ENCODE measurements at regions not wholly inside any gene's neighbourhood (a gene's known extent, or its start where the extent isn't known, plus 50 kb on each side); places are given as distances from the start of the nearest gene placed in this dataset.
"Not testable (repeated sequence)": the region's sequence is repeated elsewhere in the genome, so short reads cannot be mapped to it uniquely, and the experiment has no call there.

GRCh38 chr6:19394687-19395086 is 442.5 kb upstream of the ID4 start:
- peak; percentile 45 for DNase-seq (ENCODE audit: low read depth)

- DNase-seq (ENCODE audit: low read depth) = no peak
Measured at GRCh38 chr6:19395316-19395715, 441.9 kb upstream of the ID4 start.

- DNase-seq (ENCODE audit: low read depth) = peak; percentile 84
Measured at GRCh38 chr6:19399406-19399805, 437.8 kb upstream of the ID4 start.

GRCh38 chr6:19404884-19405283 is 432.3 kb upstream of the ID4 start:
- not testable (repeated sequence) for DNase-seq (ENCODE audit: low read depth)

- peak; percentile 36 for DNase-seq (ENCODE audit: low read depth)
Measured at GRCh38 chr6:19408331-19408730, 428.8 kb upstream of the ID4 start.

- DNase-seq (ENCODE audit: low read depth) = peak; percentile 92
Measured at GRCh38 chr6:19410481-19410880, 426.7 kb upstream of the ID4 start.

- DNase-seq (ENCODE audit: low read depth) = peak; percentile 89
Measured at GRCh38 chr6:19413323-19413722, 423.8 kb upstream of the ID4 start.

GRCh38 chr6:19415605-19416326 is 421.4 kb upstream of the ID4 start:
- peak; percentile 92 for DNase-seq (ENCODE audit: low read depth)

GRCh38 chr6:19416811-19417210 is 420.4 kb upstream of the ID4 start:
- DNase-seq (ENCODE audit: low read depth) = no peak

GRCh38 chr6:19417713-19418112 is 419.5 kb upstream of the ID4 start:
- DNase-seq (ENCODE audit: low read depth) = peak; percentile 92

- peak; percentile 34 for DNase-seq (ENCODE audit: low read depth)
Measured at GRCh38 chr6:19424853-19425252, 412.3 kb upstream of the ID4 start.

GRCh38 chr6:19427548-19427947 is 409.6 kb upstream of the ID4 start:
- DNase-seq (ENCODE audit: low read depth) = no peak

GRCh38 chr6:19432966-19433498 is 404.1 kb upstream of the ID4 start:
- DNase-seq (ENCODE audit: low read depth) = peak; percentile 38

- DNase-seq (ENCODE audit: low read depth) = no peak
Measured at GRCh38 chr6:19434065-19434464, 403.1 kb upstream of the ID4 start.

- no peak for DNase-seq (ENCODE audit: low read depth)
Measured at GRCh38 chr6:19435755-19436154, 401.4 kb upstream of the ID4 start.

GRCh38 chr6:19438566-19439353 is 398.4 kb upstream of the ID4 start:
- DNase-seq (ENCODE audit: low read depth) = no peak

GRCh38 chr6:19440531-19440930 is 396.6 kb upstream of the ID4 start:
- DNase-seq (ENCODE audit: low read depth) = no peak

- no peak for DNase-seq (ENCODE audit: low read depth)
Measured at GRCh38 chr6:19443411-19443810, 393.8 kb upstream of the ID4 start.

- no peak for DNase-seq (ENCODE audit: low read depth)
Measured at GRCh38 chr6:19444041-19444440, 393.1 kb upstream of the ID4 start.

- peak; percentile 62 for DNase-seq (ENCODE audit: low read depth)
Measured at GRCh38 chr6:19444481-19444880, 392.7 kb upstream of the ID4 start.

GRCh38 chr6:19446570-19446969 is 390.6 kb upstream of the ID4 start:
- DNase-seq (ENCODE audit: low read depth) = peak; percentile 71

GRCh38 chr6:19450651-19451050 is 386.5 kb upstream of the ID4 start:
- no peak for DNase-seq (ENCODE audit: low read depth)

- DNase-seq (ENCODE audit: low read depth) = no peak
Measured at GRCh38 chr6:19452495-19452894, 384.7 kb upstream of the ID4 start.
